ENCODE measurements at regions not wholly inside any gene's neighbourhood (a gene's known extent, or its start where the extent isn't known, plus 50 kb on each side); places are given as distances from the start of the nearest gene placed in this dataset.

- no peak for DNase-seq (ENCODE audit: low read depth)
- in situ Hi-C loops (cut with HindIII; ENCODE audit: low sequenced_read_pairs), result no loop called here
- TF ChIP-seq CTCF (IDR thresholded peaks at IDR 0.05; ENCODE audit: low read depth, low read length, missing control alignments), result no peak
- H3K4me3 ChIP-seq (ENCODE audit: low read depth, low read length), result no peak overlapping the region
Observed at GRCh38 chr1:224526771-224527170, 89.3 kb upstream of the CNIH3 start.

DNA sequence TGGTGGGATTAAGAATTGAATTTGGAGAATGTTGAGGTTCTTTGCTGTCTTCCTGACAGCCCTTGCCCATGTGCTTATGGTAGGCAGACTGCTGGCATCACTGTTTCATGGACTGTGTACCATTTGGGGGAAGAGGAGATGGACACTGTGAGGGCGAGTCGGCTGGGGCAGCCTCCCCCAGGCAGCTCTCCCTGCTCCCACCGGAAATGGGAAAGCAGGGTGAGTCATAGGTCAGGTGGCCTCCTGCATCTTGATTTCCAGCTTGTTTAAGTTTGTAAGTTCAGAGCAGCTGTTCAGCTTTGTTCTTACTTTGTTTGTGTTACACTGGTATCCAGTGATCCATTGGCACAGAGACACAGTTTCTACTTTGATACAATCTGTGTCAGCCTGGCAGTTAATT lies 87.2 kb upstream of the CNIH3 start:
- in situ Hi-C loops (cut with HindIII; ENCODE audit: low sequenced_read_pairs), result no loop called here

DNA sequence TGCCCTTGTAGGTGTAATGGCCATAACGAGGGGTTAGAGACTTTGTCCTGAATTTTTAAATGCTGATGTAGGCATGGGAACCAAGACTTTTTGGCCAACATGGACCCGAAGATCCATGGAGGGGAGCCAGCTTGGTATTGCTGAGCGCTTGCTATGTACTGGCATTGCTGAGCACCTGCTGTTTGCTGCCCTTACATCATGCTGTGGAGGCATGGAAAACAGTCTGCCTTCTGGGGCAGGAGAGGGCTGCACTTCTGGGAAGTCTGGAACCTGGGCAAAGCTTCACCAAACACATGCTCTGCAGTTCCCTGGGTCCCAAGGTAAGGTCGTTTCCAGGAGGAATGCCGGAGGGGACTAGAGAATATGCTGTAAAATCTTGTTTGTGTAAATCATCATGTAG lies 86.3 kb upstream of the CNIH3 start:
- in situ Hi-C loops (cut with HindIII; ENCODE audit: low sequenced_read_pairs), result no loop called here
- no peak overlapping the region for H3K4me3 ChIP-seq (ENCODE audit: low read depth, low read length)
- no peak for TF ChIP-seq CTCF (IDR thresholded peaks at IDR 0.05; ENCODE audit: low read depth, low read length, missing control alignments)
- no peak for DNase-seq (ENCODE audit: low read depth)

More for the DNA sequence above, 87.2 kb upstream of the CNIH3 start:
- no peak for DNase-seq (ENCODE audit: low read depth)
- no peak for TF ChIP-seq CTCF (IDR thresholded peaks at IDR 0.05; ENCODE audit: low read depth, low read length, missing control alignments)
- no peak overlapping the region for H3K4me3 ChIP-seq (ENCODE audit: low read depth, low read length)

GRCh38 chr1:224533517-224533916 lies 82.6 kb upstream of the CNIH3 start:
- DNase-seq (ENCODE audit: low read depth), result no peak
- no peak overlapping the region for H3K4me3 ChIP-seq (ENCODE audit: low read depth, low read length)
- TF ChIP-seq CTCF (IDR thresholded peaks at IDR 0.05; ENCODE audit: low read depth, low read length, missing control alignments), result no peak
- in situ Hi-C loops (cut with HindIII; ENCODE audit: low sequenced_read_pairs), result no loop called here

DNA sequence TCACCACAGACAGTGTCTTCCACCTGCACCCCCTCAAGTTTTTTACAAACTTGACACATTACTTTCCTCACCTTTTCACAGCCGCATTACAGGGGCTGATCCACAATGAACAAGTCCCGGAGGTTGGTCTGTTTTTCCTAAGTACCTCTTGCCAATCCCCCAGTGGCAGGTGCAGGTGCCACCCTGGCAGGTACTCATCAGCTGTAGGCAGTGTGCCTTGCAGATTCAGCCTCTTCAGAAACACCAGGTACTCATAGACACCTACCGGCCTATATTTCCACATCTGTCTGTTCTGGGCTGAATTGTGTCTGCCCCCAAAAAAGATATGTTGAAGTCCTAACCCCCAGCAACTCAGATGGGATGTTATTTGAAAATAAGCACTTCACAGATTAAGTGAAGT lies 81.4 kb upstream of the CNIH3 start:
- no peak for DNase-seq (ENCODE audit: low read depth)
- no peak for TF ChIP-seq CTCF (IDR thresholded peaks at IDR 0.05; ENCODE audit: low read depth, low read length, missing control alignments)
- in situ Hi-C loops (cut with HindIII; ENCODE audit: low sequenced_read_pairs), result no loop called here

DNA sequence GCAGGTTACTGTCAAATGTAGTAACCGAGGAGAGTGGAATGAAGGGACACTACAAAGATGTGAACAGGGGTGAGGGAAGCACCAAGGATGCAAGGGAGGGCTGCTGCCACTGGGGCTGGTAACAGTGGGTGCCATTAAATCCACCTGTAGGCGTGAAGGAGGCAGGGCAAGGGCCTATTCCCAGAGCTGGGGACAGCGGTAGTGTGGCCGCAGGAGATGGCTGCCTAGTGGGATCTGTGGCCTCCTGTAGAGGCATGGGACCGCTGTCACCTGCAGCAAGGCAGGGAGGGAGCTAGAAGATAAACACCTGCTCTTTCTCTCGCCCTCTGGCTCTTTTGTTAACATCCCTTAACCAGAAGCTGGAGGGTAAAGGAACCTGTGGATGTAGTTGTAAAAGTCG lies 80.5 kb upstream of the CNIH3 start:
- in situ Hi-C loops (cut with HindIII; ENCODE audit: low sequenced_read_pairs), result no loop called here
- H3K4me3 ChIP-seq (ENCODE audit: low read depth, low read length), result no peak overlapping the region
- no peak for DNase-seq (ENCODE audit: low read depth)
- no peak for TF ChIP-seq CTCF (IDR thresholded peaks at IDR 0.05; ENCODE audit: low read depth, low read length, missing control alignments)

More for the DNA sequence above, 81.4 kb upstream of the CNIH3 start:
- H3K4me3 ChIP-seq (ENCODE audit: low read depth, low read length), result no peak overlapping the region

DNA sequence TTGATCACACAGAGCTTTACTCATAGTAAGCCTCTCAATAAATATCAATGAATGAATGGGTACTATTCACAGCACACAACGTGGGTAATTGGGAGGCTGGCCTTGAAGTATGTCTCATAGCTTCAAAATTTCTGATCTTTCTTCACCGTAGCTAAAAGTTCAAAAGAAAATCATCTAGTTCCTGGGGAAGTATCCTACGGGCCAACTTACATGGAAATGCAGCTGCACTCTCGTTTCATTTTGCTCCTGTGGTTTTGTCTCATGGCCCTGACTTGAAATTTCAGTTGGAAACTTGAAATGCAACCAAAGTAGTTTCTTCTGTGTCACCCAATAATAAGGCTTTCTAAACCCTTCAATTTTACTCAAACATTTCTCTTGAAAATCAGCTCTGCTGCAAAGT lies 76.1 kb upstream of the CNIH3 start:
- no peak for TF ChIP-seq CTCF (IDR thresholded peaks at IDR 0.05; ENCODE audit: low read depth, low read length, missing control alignments)
- in situ Hi-C loops (cut with HindIII; ENCODE audit: low sequenced_read_pairs), result no loop called here
- H3K4me3 ChIP-seq (ENCODE audit: low read depth, low read length), result no peak overlapping the region
- peak; percentile 65 for DNase-seq (ENCODE audit: low read depth)

Data from astrocyte of the cerebellum (primary cell).